ENCODE measurements at regions not wholly inside any gene's neighbourhood (a gene's known extent, or its start where the extent isn't known, plus 50 kb on each side); places are given as distances from the start of the nearest gene placed in this dataset.
A peak's percentile ranks its signal among the peaks of the same experiment; 100 is the strongest.

DNA sequence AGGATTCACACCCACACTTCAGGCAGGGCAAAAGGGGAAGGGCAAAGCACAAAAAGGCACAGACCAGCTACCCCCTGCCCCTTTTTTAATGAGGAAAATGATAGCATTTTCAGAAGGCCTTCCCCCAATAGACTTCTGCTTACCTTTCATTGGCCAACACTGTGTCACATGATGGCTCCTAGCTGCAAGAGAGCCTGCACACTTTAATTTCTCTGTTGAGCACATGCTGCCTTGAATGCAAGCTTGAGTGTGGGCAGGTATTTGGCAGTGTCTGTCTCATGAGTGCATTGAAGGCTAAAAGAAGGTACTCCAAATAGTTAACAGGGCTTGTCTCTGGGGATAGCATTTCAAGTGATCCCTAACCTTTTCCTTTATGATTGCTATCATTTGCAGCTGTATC, 175.4 kb upstream of the NFE2L3 start:
- no peak for FAIRE-seq
- DNase-seq (ENCODE audit: low read depth in 1 of 2, low spot score in 1 of 2), result no peak
- ChIA-PET CTCF (interaction anchor here (1.0 kb wide), 1 partner anchor 84 kb away, joined by 3 read pairs; no protein-coding TSS in a partner anchor), POLR2A (no interaction called here)
- H3K4me1 ChIP-seq, result no peaks in the 10 kb centered on the region
- TF ChIP-seq RARB (CRISPR knock-in tag; IDR thresholded peaks at IDR 0.05), result no peak
- no peak for TF ChIP-seq RFX5 (IDR thresholded peaks at IDR 0.05)
- TF ChIP-seq, protein P1, sequence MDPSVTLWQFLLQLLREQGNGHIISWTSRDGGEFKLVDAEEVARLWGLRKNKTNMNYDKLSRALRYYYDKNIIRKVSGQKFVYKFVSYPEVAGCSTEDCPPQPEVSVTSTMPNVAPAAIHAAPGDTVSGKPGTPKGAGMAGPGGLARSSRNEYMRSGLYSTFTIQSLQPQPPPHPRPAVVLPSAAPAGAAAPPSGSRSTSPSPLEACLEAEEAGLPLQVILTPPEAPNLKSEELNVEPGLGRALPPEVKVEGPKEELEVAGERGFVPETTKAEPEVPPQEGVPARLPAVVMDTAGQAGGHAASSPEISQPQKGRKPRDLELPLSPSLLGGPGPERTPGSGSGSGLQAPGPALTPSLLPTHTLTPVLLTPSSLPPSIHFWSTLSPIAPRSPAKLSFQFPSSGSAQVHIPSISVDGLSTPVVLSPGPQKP (IDR thresholded peaks at IDR 0.05; ENCODE audit: low read depth, low read length), result no peak
- TF ChIP-seq, protein P2, sequence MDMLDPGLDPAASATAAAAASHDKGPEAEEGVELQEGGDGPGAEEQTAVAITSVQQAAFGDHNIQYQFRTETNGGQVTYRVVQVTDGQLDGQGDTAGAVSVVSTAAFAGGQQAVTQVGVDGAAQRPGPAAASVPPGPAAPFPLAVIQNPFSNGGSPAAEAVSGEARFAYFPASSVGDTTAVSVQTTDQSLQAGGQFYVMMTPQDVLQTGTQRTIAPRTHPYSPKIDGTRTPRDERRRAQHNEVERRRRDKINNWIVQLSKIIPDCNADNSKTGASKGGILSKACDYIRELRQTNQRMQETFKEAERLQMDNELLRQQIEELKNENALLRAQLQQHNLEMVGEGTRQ (IDR thresholded peaks at IDR 0.05), result peak; percentile 33; the same call in 1 of the 2 replicates
- TF ChIP-seq ZNF302 (CRISPR knock-in tag; IDR thresholded peaks at IDR 0.05), result no peak
- H3K4me3 ChIP-seq, result no peak overlapping the region
- H3K27ac ChIP-seq, result no peak overlapping the region
- peaks cover 12% of the 10 kb centered on the region; the same call in 2 of the 3 replicates for H3K9me3 ChIP-seq
- no peak overlapping the region for H3K4me2 ChIP-seq
- ATAC-seq, result no peak

DNA sequence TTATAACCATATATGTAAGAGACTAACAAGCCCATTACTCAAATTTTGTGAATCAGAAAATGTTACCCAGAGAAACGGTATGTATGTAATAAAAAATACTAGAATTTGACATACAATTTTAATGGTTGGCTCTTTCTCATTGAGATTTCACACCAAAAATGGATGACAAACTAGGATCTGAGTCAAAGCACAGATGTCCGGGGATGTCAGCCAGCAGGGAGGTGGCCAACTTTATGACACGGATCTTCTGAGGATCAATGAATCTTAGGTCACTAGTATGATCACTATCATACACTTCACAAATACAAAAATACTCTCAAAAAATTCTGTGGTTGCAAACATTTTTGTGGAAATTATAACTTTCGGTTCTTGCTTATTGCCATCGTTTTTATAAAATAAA, 173.5 kb upstream of the NFE2L3 start:
- POLR2A ChIA-PET, result no interaction called here
- Histone ChIP-seq H3K4me2 (no peak overlapping the region), H3K4me3 (no peak overlapping the region), H3K9me3 (peaks cover 12% of the 10 kb centered on the region; the same call in 2 of the 3 replicates), H3K4me1 (no peaks in the 10 kb centered on the region), H3K27ac (no peak overlapping the region)
- no peak for ATAC-seq
- DNase-seq (ENCODE audit: low read depth in 1 of 2, low spot score in 1 of 2), result no peak
- no peak for FAIRE-seq
- 20% methylated on average over 5 of the region's 5 CpGs for WGBS (ENCODE audit: missing lambda C conversion rate)
- TF ChIP-seq, protein P3, sequence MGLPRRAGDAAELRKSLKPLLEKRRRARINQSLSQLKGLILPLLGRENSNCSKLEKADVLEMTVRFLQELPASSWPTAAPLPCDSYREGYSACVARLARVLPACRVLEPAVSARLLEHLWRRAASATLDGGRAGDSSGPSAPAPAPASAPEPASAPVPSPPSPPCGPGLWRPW (IDR thresholded peaks at IDR 0.05), result no peak
- TF ChIP-seq EHF (CRISPR knock-in tag; IDR thresholded peaks at IDR 0.05) (no peak), HDAC2 (IDR thresholded peaks at IDR 0.05) (no peak), HEYL (CRISPR knock-in tag; IDR thresholded peaks at IDR 0.05) (no peak), TFCP2L1 (CRISPR knock-in tag; IDR thresholded peaks at IDR 0.05) (no peak), KDM5A (IDR thresholded peaks at IDR 0.05) (no peak), ZFP36 (IDR thresholded peaks at IDR 0.05; ENCODE audit: borderline replicate concordance, partially characterized antibody) (no peak), CBX8 (IDR thresholded peaks at IDR 0.05) (no peak), RCOR1 (IDR thresholded peaks at IDR 0.05; ENCODE audit: low read depth, low read length) (no peak), FOSL2 (IDR thresholded peaks at IDR 0.05) (no peak), FOSL2 (CRISPR knock-in tag; IDR thresholded peaks at IDR 0.05) (no peak), MYC (IDR thresholded peaks at IDR 0.05; ENCODE audit: borderline replicate concordance, low read length) (no peak), CHD4 (IDR thresholded peaks at IDR 0.05; ENCODE audit: borderline replicate concordance) (no peak), RAD21 (conservative IDR thresholded peaks at IDR 0.05 in 1 of 2, IDR thresholded peaks at IDR 0.05 in 1 of 2) (no peak), SMC3 (IDR thresholded peaks at IDR 0.05) (no peak)
- TF ChIP-seq, protein P2 (IDR thresholded peaks at IDR 0.05), result no peak
- TF ChIP-seq, protein P4, sequence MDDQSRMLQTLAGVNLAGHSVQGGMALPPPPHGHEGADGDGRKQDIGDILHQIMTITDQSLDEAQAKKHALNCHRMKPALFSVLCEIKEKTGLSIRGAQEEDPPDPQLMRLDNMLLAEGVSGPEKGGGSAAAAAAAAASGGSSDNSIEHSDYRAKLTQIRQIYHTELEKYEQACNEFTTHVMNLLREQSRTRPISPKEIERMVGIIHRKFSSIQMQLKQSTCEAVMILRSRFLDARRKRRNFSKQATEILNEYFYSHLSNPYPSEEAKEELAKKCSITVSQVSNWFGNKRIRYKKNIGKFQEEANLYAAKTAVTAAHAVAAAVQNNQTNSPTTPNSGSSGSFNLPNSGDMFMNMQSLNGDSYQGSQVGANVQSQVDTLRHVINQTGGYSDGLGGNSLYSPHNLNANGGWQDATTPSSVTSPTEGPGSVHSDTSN (IDR thresholded peaks at IDR 0.05), result no peak
- TF ChIP-seq, protein P5, sequence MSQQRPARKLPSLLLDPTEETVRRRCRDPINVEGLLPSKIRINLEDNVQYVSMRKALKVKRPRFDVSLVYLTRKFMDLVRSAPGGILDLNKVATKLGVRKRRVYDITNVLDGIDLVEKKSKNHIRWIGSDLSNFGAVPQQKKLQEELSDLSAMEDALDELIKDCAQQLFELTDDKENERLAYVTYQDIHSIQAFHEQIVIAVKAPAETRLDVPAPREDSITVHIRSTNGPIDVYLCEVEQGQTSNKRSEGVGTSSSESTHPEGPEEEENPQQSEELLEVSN (IDR thresholded peaks at IDR 0.05; ENCODE audit: borderline replicate concordance, low read depth), result no peak
- CTCF ChIA-PET, result no interaction called here

Measured in A549 (cell line).